GM18861 (cell line): ENCODE measurements at regions not wholly inside any gene's neighbourhood (a gene's known extent, or its start where the extent isn't known, plus 50 kb on each side); places are given as distances from the start of the nearest gene placed in this dataset.

Source experiments
- ATAC-seq: cut with Tn5 transposase; IDR thresholded peaks from one replicate; pipeline ENCODE4 v1.9.1; 2021; ENCODE audit not compliant: unreplicated experiment

- no peak for ATAC-seq
Observed at GRCh38 chr7:45235905-45236304, 78.3 kb downstream of the RAMP3 start.

- no peak for ATAC-seq
Observed at GRCh38 chr7:45236666-45237065, 79.1 kb downstream of the RAMP3 start.

- ATAC-seq = no peak
Observed at GRCh38 chr7:45237788-45238461, 80.3 kb downstream of the RAMP3 start.

- no peak for ATAC-seq
Observed at GRCh38 chr7:45238806-45239205, 81.2 kb downstream of the RAMP3 start.

- no peak for ATAC-seq
Observed at GRCh38 chr7:45239486-45239885, 81.9 kb downstream of the RAMP3 start.

- ATAC-seq = no peak
Observed at GRCh38 chr7:45240273-45240771, 82.7 kb downstream of the RAMP3 start.

- no peak for ATAC-seq
Observed at GRCh38 chr7:45240926-45241325, 83.3 kb downstream of the RAMP3 start.

GRCh38 chr7:45241339-45242109 is 83.9 kb downstream of the RAMP3 start:
- ATAC-seq = no peak

GRCh38 chr7:45242261-45242660 is 84.7 kb downstream of the RAMP3 start:
- no peak for ATAC-seq

- no peak for ATAC-seq
Observed at GRCh38 chr7:45242698-45243097, 85.1 kb downstream of the RAMP3 start.

GRCh38 chr7:45244981-45245380 is 87.4 kb downstream of the RAMP3 start:
- no peak for ATAC-seq

GRCh38 chr7:45246339-45246738 is 88.7 kb downstream of the RAMP3 start:
- ATAC-seq = no peak

GRCh38 chr7:45252248-45252647 is 94.7 kb downstream of the RAMP3 start:
- no peak for ATAC-seq

GRCh38 chr7:45252857-45253256 is 95.3 kb downstream of the RAMP3 start:
- no peak for ATAC-seq

- ATAC-seq = no peak
Observed at GRCh38 chr7:45253368-45253767, 95.8 kb downstream of the RAMP3 start.

GRCh38 chr7:45255187-45255586 is 97.6 kb downstream of the RAMP3 start:
- ATAC-seq = no peak

- ATAC-seq = no peak
Observed at GRCh38 chr7:45256309-45256708, 98.7 kb downstream of the RAMP3 start.

- no peak for ATAC-seq
Observed at GRCh38 chr7:45256775-45257174, 99.2 kb downstream of the RAMP3 start.

GRCh38 chr7:45257284-45257683 is 99.7 kb downstream of the RAMP3 start:
- no peak for ATAC-seq

- no peak for ATAC-seq
Observed at GRCh38 chr7:45258533-45259226, 101.1 kb downstream of the RAMP3 start.

- no peak for ATAC-seq
Observed at GRCh38 chr7:45259227-45259596, 101.6 kb downstream of the RAMP3 start.
